Right ventricle myocardium superior (tissue), 1 donor: ENCODE measurements at regions not wholly inside any gene's neighbourhood (a gene's known extent, or its start where the extent isn't known, plus 50 kb on each side); places are given as distances from the start of the nearest gene placed in this dataset.

Experiments
- ATAC-seq: fragments of 200-7000 bp; cut with Tn5 transposase; one replicate; pipeline ENCODE4 v1.9.1; 2020; ENCODE audit warnings: mild to moderate bottlenecking; ENCODE audit not compliant: poor library complexity
- DNase-seq: peaks from one replicate; pipeline ENCODE4 v3.0.0-alpha.2; 2020
- intact Hi-C: fragments of 100-400 bp; cut with DNase I; formaldehyde crosslinking; loops from one replicate; pipeline ENCODE4 v1.11.2; 2022
- donor health status: DM: no; HTN: yes; CAD: no; lungs with severe emphysema.

DNA sequence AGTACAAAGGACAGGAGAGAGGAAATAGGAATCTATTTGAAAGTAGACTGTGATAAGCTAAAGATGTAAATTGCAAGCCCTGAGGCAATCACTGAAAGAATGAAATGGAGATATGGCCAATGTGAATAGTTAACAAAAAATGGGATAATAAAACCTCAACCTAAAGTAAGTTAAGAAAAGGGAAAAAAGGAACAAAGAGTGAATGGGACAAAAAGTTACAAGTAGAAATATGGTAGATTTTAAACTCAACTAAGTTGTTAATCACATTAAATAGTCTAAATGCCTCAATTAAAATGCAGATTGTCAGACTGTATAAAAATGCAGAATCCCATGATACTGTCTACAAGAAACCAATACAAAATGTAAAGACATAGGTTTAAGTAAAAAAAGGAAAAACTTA, 165.2 kb upstream of the RBMS1 start:
- no peak for DNase-seq
- no peak for ATAC-seq
- intact Hi-C loops = no loop called here

DNA sequence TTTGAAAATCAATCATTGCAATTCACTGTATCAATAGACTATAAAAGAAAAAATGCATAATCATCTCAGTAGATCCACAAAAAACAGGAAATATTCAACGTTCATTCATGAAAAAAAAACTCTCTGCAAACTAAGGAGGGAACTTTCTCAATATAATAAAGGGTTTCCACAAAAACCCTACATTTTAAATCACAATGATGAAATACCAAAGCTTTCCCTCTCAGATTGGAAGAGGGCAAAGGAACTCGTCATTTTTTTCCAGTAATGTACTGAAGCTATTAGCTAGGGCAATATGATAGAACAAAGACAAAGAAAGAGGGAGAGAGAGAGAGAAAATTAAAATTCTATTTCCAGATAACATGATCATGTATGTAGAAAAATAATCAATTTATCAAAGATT, 167.1 kb upstream of the RBMS1 start:
- intact Hi-C loops = no loop called here

DNA sequence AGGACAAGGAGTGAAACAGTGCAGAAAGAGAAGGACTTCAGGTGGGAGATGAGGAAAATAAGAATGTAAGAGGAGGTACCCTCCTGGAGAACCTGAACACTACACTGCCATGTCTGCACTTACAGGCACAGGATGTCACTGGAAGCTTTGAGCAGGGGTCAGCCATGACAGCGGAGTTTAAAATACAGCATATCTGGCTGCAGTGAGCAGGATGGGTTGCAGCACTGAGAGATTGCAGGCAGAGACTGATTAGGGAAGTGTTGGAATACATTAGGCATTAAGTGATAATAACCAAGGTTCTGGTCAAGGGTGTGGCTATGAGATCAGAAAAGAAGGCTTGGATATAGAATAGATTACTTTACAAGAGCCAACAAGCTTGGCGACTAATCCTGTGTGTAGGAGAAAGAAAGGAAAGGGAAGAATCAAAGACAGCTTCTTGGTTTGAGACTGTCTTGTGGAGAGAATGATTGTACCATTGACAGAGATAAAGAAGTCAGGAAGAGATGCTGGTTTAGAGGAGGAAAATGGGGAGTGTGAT, 171.1 kb upstream of the RBMS1 start:
- intact Hi-C loops = no loop called here
- no peak for ATAC-seq

More for the DNA sequence above, 167.1 kb upstream of the RBMS1 start:
- no peak for DNase-seq
- ATAC-seq = no peak

DNA sequence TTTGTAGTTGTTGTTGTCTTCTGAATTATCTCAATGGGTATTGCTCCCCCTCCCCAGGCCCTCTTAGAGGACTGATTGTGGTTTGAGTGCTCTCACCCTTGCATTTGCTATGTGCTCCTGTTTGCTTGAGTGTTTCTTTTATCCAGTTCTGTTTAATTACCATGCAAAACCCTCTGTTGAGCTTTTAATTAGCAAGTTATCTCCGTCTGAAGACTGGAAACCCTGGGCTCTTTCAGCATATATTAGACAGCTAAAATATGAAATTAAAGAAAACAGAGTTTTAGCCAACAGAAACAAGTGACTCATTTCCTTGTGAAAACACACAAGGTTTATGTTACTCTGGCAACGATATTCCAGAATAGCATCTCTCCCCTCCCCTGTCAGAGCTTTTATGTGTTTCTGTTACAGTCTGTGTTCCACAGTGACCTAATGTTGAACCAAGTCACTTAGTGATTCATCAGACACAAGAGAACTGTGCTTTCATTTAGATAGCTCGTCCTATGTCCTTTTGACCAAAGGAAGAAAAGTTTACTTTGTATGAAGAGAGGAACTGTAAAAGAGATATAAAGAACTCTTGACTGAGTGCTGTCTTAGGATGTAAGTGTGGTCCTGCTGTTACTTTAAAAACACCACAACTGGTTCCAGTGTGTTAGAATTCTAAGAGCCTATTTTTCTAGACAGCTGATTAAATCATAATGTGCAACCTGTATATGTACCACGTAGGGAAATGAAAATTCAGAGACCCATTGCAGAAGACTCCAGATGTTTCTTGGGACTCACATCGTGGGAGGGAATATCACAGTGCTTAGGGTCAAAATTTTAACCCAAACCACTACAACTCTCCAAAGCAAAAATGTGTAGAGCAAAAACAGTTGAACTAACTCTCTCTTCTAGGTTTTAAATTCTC, 172.8 kb upstream of the RBMS1 start:
- no peak for DNase-seq

More for the DNA sequence above, 171.1 kb upstream of the RBMS1 start:
- no peak for DNase-seq

DNA sequence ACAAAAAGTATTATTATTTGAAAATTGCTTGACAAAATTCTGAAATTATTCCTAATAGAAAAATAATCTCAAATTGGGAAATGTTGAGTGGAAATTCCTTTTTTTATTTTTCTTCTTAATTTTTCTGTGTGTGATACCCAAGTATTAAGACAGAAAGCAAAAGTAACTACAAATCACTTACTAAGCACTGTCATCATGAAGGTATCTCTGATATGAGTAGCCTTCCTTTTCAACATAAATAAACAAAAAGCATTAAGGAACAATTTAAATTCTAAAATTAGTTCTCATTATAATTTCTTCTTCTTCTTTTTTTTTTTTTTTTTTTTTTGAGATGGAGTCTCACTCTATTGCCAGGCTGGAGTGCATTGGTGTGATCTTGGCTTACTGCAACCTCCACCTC, 174.2 kb upstream of the RBMS1 start:
- ATAC-seq = no peak
- no peak for DNase-seq
- intact Hi-C loops = no loop called here

More for the DNA sequence above, 172.8 kb upstream of the RBMS1 start:
- intact Hi-C loops = no loop called here
- peak; percentile 96 for ATAC-seq

DNA sequence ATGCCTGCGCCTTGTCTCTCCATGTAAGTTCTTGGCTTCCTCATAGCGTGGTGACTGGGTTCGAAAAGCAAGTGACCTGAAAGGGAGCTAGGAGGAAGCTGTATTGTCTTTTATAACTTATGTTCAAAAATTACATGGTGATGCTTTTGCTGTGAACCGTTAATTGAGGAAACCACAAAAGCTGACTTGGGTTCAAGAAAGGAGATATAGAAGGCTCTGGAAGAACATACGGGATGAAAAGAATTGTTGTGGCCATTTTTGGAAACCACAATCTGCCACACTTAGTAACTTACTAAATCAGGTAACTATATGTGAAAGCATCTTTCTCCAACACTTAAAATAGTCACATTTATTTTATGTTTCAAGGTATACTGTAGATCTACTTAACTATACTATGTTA, 177.0 kb upstream of the RBMS1 start:
- ATAC-seq (no peak), DNase-seq (no peak)
- intact Hi-C loops = no loop called here

DNA sequence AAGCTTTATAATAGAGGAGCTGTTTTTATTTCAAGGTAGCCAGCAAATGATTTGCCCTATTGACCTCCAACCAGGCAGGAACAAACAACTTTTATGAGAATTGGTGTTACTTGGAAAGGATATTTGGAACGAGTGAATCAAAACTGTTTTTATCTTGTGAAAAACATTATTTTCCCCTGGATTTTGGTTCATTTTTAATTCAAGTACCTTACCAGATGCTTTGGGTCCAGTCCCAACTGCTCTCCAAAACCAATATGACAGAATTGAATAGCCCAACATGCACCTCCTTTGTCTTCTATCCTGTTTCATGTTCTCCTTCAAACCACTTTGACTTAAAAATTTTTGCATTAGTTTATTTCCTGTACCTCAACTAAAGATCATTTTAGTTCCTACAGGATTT, 178.6 kb upstream of the RBMS1 start:
- intact Hi-C loops = no loop called here
- ATAC-seq (no peak), DNase-seq (no peak)

DNA sequence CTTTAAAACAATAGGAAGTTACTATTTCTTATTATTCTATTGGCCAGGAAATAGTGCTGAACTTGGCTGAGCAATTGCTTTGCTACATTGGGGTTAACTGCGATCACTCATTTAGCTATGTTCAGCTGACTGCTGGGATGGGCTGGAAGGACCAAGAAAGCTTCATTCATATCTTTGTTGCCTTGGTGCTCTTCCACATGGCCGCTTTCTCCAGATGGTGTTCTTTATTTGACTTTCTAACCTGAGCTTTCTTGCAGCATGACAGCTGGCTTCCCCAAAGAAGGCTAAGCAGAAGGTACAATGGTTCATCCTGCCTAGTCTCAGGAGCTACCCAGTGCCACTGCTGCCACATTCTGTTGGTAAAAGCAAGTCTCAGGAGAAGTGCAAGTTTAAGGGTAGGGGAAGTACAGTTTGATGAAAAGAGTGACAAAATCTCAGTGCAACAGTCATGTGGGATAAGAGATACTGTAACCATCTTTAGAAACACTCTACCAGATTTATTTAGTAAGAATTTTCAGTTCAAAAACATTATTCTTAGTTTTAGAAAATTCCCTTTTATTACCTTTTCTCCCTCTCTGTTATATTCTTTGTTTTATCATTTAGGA, 180.6 kb upstream of the RBMS1 start:
- ATAC-seq (no peak), DNase-seq (no peak)
- intact Hi-C loops = no loop called here

DNA sequence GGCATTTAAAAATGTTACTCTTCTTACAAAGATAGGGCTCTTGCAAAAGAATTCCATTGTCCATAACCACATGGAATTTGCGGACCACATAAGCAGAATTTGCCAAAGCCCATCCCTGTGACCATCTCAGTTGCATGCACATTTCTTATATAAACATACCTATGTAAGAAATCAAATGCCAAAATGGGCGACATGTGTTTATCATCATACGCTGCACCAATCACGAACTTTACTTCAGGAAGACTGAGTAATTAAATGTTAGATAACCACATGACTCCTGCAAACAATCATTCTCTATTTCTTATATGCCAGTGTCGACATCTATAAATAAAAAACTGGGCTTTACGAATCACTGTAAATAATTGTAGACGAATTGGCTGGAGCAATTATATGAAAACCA, 186.1 kb upstream of the RBMS1 start:
- no peak for ATAC-seq
- intact Hi-C loops = no loop called here

DNA sequence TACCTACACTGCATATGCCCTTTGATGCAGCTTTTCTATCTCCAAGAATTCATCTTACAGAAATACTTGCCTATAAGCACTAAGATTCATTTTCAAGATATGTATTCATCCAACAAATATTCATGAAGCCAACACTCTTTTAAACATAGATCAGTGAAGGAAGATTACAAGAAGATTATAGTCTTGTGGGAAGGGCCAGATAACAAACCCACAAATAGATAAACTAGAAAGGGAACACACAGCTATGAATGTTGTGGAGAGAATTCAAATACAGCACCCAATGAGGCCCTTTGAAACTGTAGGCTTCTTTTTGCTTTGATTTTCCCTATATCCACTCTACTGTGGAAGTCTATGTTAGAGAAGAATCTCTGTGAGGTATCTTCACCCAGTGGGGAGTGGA, 186.7 kb upstream of the RBMS1 start:
- DNase-seq = no peak
- intact Hi-C loops = no loop called here
- no peak for ATAC-seq

More for the DNA sequence above, 186.1 kb upstream of the RBMS1 start:
- DNase-seq = no peak

DNA sequence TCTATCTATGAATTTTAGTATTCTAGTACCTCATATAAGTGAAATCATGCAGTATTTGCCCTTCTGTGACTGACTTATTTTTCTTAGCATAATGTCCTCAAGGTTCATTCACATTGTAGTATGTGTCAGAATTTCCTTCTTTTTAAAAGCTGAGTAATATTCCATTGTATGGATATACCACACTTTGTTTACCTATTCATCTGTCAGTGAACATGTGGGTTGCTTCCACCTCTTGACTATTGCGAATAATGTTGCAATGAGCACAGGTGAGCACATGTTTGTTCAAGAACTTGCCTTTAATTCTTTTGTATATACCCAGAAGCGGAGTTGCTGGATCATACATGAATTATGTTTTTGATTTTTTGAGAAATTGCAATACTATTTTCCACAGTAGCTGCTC, 187.4 kb upstream of the RBMS1 start:
- DNase-seq (no peak), ATAC-seq (no peak)
- intact Hi-C loops = no loop called here

DNA sequence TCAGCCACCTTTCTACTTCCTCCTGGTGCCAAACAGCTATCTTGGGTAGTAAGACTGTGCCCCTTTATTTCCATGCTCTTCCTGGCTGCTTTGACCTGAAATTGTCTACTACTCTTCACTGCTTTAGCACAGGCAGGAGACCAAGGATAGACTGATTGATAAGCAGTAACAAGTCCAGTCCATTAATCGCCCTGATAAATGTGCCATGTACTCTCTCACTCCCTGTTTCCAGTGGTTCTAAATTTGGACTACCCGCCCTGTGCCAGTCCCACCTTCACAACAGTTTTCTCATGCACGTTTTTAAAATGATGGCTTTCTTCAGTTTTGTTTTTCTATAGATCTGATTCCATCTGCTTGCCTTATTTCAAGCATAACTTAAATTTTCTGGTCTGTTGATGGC, 189.6 kb upstream of the RBMS1 start:
- intact Hi-C loops = no loop called here
- DNase-seq = no peak
- peak; percentile 43 for ATAC-seq

DNA sequence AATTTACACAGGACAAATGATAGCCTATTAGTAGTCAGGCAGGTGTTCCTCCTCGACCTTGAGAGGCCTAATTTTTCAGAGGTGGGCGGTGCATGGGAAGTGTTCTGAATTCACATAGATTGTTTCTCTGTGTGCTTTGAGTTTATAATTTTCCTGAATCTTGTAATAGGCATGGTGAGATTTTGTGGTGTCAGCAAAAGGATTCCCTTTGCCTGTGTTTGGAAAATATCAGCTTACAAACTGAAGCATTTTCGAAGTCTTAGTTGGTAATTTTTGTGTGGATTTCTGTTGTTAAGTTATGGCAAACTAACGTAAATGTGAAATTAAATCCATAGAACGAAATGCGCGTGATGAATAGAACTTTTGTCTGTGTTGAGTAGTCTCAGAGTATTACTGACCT, 194.0 kb upstream of the RBMS1 start:
- DNase-seq = no peak
- ATAC-seq = no peak
- intact Hi-C loops = no loop called here

DNA sequence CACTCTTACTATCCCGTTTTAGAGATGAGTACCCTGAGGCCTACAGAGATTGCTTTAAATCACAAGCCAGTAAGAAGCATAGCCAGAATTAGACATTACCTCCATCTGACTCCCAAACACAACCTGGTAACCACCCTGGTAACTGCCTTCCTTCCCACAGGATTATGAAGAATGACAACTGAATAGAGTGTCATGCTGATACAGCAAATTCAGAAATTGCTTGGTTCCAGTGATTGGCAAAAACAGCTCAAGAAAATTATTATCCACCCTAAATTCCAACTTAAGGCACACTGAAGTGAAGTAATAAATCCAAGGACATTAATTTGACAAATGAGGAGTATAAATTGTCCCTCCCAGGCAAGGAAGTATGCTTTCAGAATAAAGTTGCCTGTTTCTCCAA, 195.8 kb upstream of the RBMS1 start:
- DNase-seq (no peak), ATAC-seq (no peak)
- intact Hi-C loops = no loop called here

DNA sequence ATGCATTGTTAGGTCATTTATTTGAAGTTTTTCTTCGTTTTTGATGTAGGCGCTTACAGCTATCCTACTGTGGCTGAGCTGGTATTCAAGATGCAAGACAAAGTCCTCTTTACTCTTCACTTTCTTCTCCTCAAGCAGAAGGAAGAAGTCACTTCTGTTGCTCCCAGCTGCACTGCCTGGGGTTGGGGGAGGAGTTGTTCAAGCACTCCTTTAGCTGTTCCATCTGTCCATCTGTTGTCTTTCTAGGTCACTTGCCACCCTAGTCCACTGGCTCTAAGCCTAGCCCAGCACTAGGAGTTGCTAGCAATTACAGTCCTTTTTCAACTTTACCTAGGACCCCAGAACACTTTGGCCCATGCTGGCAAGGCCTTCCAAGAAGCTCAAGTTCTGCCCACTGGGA, 200.6 kb upstream of the RBMS1 start:
- DNase-seq (no peak), ATAC-seq (no peak)
- intact Hi-C loops = no loop called here

DNA sequence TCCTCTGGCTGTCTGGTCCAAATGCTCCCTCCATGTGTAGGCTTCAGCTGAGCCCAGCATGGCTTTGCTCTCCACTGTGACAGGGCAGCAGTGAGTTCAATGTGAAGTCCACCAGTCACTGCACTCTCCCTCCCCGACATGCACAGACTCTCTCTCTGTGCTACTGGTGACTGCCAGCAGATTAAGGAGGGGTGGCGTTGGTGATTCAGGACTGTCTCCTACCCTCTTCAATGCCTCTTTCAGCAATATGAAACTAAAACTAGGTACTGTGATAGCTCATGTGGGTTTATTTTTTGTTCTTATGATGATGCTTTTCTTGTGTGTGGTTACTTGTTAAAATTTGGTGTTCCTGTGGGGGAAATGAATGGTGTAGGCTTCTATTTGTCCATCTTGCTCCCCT, 201.0 kb upstream of the RBMS1 start:
- ATAC-seq = no peak
- intact Hi-C loops = no loop called here
- no peak for DNase-seq

DNA sequence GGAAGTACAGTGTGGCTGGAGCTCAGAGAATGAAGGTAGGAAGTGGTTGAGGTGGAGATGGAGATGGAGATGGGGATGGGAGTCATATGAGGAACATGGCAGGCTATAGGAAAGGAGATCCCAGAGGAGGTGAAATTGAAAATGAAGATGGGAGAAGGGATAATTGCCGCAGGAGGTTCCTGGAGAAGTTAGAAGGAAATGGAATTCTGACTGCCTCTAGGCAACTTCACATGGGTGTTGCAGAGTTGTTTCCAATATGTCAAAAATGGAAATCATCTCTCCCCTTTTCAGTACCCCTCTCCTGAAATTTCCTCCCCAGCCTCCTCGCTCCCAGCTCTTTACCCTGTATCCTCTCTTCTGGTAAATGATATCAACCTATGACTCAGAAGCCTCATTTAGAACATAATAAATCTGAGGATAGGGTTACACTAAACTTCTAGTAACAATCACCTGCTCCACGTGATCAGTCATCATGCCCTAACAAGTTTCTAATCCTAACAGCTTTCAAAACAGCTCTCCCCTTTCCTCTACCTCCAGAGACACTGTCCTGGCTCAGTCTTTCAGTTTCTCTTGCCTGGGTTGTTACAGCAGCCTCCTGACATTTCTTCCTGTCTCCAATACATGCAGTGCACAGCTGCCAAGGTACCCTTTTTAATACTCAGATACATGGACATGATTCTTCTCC, 201.9 kb upstream of the RBMS1 start:
- ATAC-seq (no peak), DNase-seq (no peak)
- intact Hi-C loops = no loop called here

DNA sequence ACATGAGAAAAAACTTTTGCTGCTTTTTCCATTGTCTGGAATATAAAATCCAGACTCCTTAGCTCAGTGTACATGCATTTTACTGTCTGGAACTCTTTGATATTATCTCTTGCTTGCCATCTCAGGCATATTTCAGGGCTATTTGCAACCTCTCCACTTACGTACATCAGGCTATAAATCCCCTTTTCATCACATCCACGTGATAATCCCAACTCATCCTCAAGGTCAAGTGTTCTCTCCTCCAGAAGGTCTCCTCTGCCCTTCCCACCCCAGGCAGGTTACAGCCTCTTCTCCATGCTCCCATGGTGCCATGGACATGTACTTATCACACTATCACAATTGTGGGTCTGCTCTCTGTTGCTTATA, 202.5 kb upstream of the RBMS1 start:
- intact Hi-C loops = no loop called here
- ATAC-seq (no peak), DNase-seq (no peak)

DNA sequence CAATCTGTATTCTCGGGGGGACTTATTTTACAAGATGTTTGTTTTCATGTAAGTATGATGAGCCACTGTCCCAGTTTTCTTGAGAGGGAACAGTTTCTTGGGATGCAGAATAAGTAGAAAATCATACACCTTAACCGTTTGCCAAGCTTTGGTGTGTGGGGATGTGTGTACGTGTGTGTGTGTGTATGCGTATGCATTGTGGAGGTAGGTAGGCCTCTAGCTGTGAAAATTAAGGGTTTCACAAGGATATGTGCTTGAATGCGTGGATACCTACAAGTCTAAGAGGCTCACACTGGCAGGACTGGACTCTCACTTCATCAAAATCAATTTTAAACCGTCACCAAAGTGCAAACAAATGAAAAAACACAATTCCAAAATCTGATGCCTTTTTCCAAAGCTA, 204.2 kb upstream of the RBMS1 start:
- intact Hi-C loops = no loop called here
- ATAC-seq (no peak), DNase-seq (no peak)
